IMR-90 (cell line): ENCODE measurements at regions not wholly inside any gene's neighbourhood (a gene's known extent, or its start where the extent isn't known, plus 50 kb on each side); places are given as distances from the start of the nearest gene placed in this dataset.

Source experiments
- ATAC-seq: fragments of 200-7000 bp; cut with Tn5 transposase; 2 replicates; pipeline ENCODE4 v1.9.1; 2020; ENCODE audit warnings: low read depth, mild to moderate bottlenecking, moderate library complexity
- BruUV-seq: library from RNA; stranded (reverse); fragments of 400-500 nt; replicated peaks from 2 replicates; lab custom pipeline; 2021; lab: Mats Ljungman, UMichigan
- CTCF ChIA-PET: fragments of 300-600 bp; formaldehyde crosslinking; extraction: SDS; loops from one replicate; lab custom pipeline; 2021; ENCODE audit warnings: antibody characterized with exemption; lab: Yijun Ruan, JAX
- POLR2A ChIA-PET: fragments of 300-600 bp; sonication (Branson Sonifier 250); formaldehyde crosslinking; loops from one replicate; lab custom pipeline; 2022; ENCODE audit warnings: antibody characterized with exemption; ENCODE audit not compliant: unreplicated experiment; lab: Charles Lee
- DNase-seq: peaks from one replicate; pipeline ENCODE4 v3.0.0; 2013
- H2AFZ ChIP-seq: replicated peaks from 2 replicates; pipeline ENCODE3; 2013; ENCODE audit warnings: low read length, mild to moderate bottlenecking; ENCODE audit not compliant: poor library complexity
- H2AK5ac ChIP-seq: 2 replicates; pipeline ENCODE4 v1.6.1; 2013; ENCODE audit warnings: low read depth, low read length, inconsistent platforms
- H2AK9ac ChIP-seq: replicated peaks from 2 replicates; pipeline ENCODE3; 2013; ENCODE audit warnings: mild to moderate bottlenecking, low read depth, low read length, moderate library complexity; ENCODE audit not compliant: poor library complexity
- H2BK120ac ChIP-seq: 2 replicates; pipeline ENCODE4 v1.6.1; 2013; ENCODE audit warnings: low read depth, low read length, inconsistent platforms
- H2BK15ac ChIP-seq: 3 replicates; pipeline ENCODE4 v1.6.1; 2013; ENCODE audit warnings: low read depth, low read length, inconsistent platforms
- H2BK20ac ChIP-seq: 2 replicates; pipeline ENCODE4 v1.6.1; 2013; ENCODE audit warnings: low read depth, mild to moderate bottlenecking, inconsistent platforms, low read length, moderate library complexity
- H2BK5ac ChIP-seq: 2 replicates; pipeline ENCODE4 v1.6.1; 2013; ENCODE audit warnings: mild to moderate bottlenecking, low read depth, low read length, inconsistent platforms; ENCODE audit not compliant: poor library complexity, severe bottlenecking
- H3K14ac ChIP-seq: replicated peaks from 2 replicates; pipeline ENCODE4 v1.6.1; 2013; ENCODE audit warnings: low read depth, low read length, inconsistent platforms
- H3K18ac ChIP-seq: 2 replicates; pipeline ENCODE4 v1.6.1; 2013; ENCODE audit warnings: low read depth, low read length, control low read depth
- H3K23ac ChIP-seq: 2 replicates; pipeline ENCODE4 v1.6.1; 2013; ENCODE audit warnings: low read depth, low read length, inconsistent platforms
- H3K27ac ChIP-seq: 2 replicates; pipeline ENCODE4 v1.5.1; 2013; ENCODE audit warnings: mild to moderate bottlenecking, control low read depth, low read length; ENCODE audit not compliant: insufficient read depth
- H3K27me3 ChIP-seq: 2 replicates; pipeline ENCODE4 v1.6.1; 2013; ENCODE audit warnings: low read length; ENCODE audit not compliant: control insufficient read depth, insufficient read depth
- H3K36me3 ChIP-seq: 2 replicates; pipeline ENCODE4 v1.6.1; 2013; ENCODE audit warnings: low read length, mixed read lengths; ENCODE audit not compliant: control insufficient read depth, insufficient read depth
- H3K4ac ChIP-seq: 2 replicates; pipeline ENCODE4 v1.6.1; 2013; ENCODE audit warnings: low read depth, low read length, inconsistent platforms
- H3K4me1 ChIP-seq: 2 replicates; pipeline ENCODE4 v1.6.1; 2013; ENCODE audit warnings: low read length, mixed read lengths; ENCODE audit not compliant: control insufficient read depth, insufficient read depth
- H3K4me2 ChIP-seq: 2 replicates; pipeline ENCODE4 v1.6.1; 2013; ENCODE audit warnings: low read depth, mild to moderate bottlenecking, control low read depth, low read length, moderate library complexity
- H3K4me3 ChIP-seq: 2 replicates; pipeline ENCODE4 v1.5.1; 2013; ENCODE audit warnings: low read depth, mild to moderate bottlenecking, control low read depth, low read length, moderate library complexity; ENCODE audit not compliant: insufficient read depth
- H3K56ac ChIP-seq: 2 replicates; pipeline ENCODE4 v1.6.1; 2013; ENCODE audit warnings: low read length, inconsistent platforms; ENCODE audit not compliant: insufficient read depth; ENCODE audit errors: extremely low read depth
- H3K79me1 ChIP-seq, 2 experiments: 2 replicates each; pipeline ENCODE4 v1.6.1; 2013; ENCODE audit warnings: low read length in 2 of 2, inconsistent platforms in 1 of 2, low read depth in 1 of 2
- H3K9ac ChIP-seq: 2 replicates; pipeline ENCODE4 v1.6.1; 2013; ENCODE audit warnings: low read depth, low read length, control low read depth
- H3K9me1 ChIP-seq: 2 replicates; pipeline ENCODE4 v1.6.1; 2013; ENCODE audit warnings: low read length, inconsistent platforms; ENCODE audit not compliant: insufficient read depth
- H3K9me3 ChIP-seq: 2 replicates; pipeline ENCODE4 v1.6.1; 2013; ENCODE audit warnings: low read length; ENCODE audit not compliant: control insufficient read depth, insufficient read depth
- H4K20me1 ChIP-seq: 2 replicates; pipeline ENCODE4 v1.6.1; 2013; ENCODE audit warnings: low read length, inconsistent platforms; ENCODE audit not compliant: insufficient read depth
- H4K5ac ChIP-seq: 2 replicates; pipeline ENCODE4 v1.6.1; 2013; ENCODE audit warnings: mild to moderate bottlenecking, low read depth, low read length, control low read depth
- H4K8ac ChIP-seq, 2 experiments: 2 replicates each; pipeline ENCODE4 v1.6.1; 2013; ENCODE audit warnings: low read depth in 2 of 2, low read length in 2 of 2, control low read depth in 1 of 2, inconsistent platforms in 1 of 2
- H4K91ac ChIP-seq: 2 replicates; pipeline ENCODE4 v1.6.1; 2013; ENCODE audit warnings: low read depth, low read length, inconsistent platforms; ENCODE audit not compliant: insufficient read depth
- CEBPB ChIP-seq: IDR thresholded peaks from 2 replicates; pipeline ENCODE4 v1.6.1; 2012; ENCODE audit warnings: low read depth, low read length, improper control_type of control experiment
- CTCF ChIP-seq: conservative IDR thresholded peaks from 2 replicates; pipeline ENCODE4 v1.5.1; 2012; ENCODE audit warnings: mild to moderate bottlenecking, low read depth, low read length, improper control_type of control experiment
- MAFK ChIP-seq: IDR thresholded peaks from 2 replicates; pipeline ENCODE4 v1.6.1; 2012; ENCODE audit warnings: low read depth, low read length, improper control_type of control experiment
- MXI1 ChIP-seq: IDR thresholded peaks from 2 replicates; pipeline ENCODE4 v1.6.1; 2012; ENCODE audit warnings: low read depth, mild to moderate bottlenecking, low read length, moderate library complexity, borderline replicate concordance
- NFE2L2 ChIP-seq: fragments of 150-350 bp; IDR thresholded peaks from 2 replicates; pipeline ENCODE4 v1.6.1; 2016; ENCODE audit warnings: low read depth, mild to moderate bottlenecking, low read length
- POLR2A ChIP-seq: IDR thresholded peaks from 2 replicates; pipeline ENCODE4 v1.6.1; 2012; ENCODE audit warnings: mild to moderate bottlenecking, low read depth, low read length
- RAD21 ChIP-seq: IDR thresholded peaks from 2 replicates; pipeline ENCODE4 v1.6.1; 2012; ENCODE audit warnings: low read length, improper control_type of control experiment
- RFX5 ChIP-seq: IDR thresholded peaks from 2 replicates; pipeline ENCODE4 v1.8.0; 2012; ENCODE audit warnings: low read depth, mild to moderate bottlenecking, low read length, moderate library complexity
- USF2 ChIP-seq: fragments of 150-350 bp; IDR thresholded peaks from 2 replicates; pipeline ENCODE4 v1.6.1; 2017; ENCODE audit warnings: mild to moderate bottlenecking, antibody characterized with exemption, low read length, low read depth
- dilution Hi-C: fragments of 300-500 bp; cut with HindIII; formaldehyde crosslinking; loops from one replicate; pipeline ENCODE4 v1.14.3; 2018; ENCODE audit warnings: low sequenced_read_pairs; ENCODE audit not compliant: unreplicated experiment
- in situ Hi-C: fragments of 300-500 bp; cut with MboI; formaldehyde crosslinking; loops from 3 replicates; pipeline ENCODE4 v1.14.3; 2019; ENCODE audit warnings: low sequenced_read_pairs, inconsistent platforms, mixed read lengths
- intact Hi-C: fragments of 100-400 bp; cut with micrococcal nuclease; formaldehyde crosslinking; loops from 2 replicates; pipeline ENCODE4 v1.10.0; 2022

GRCh38 chr13:59000770-59001169 is 1163.0 kb downstream of the DIAPH3 start:
- no peak overlapping the region for H3K9ac ChIP-seq
- intact Hi-C loops, result no loop called here
- H3K9me3 ChIP-seq, result no peaks in the 10 kb centered on the region
- H3K4me3 ChIP-seq, result no peak overlapping the region
- no peak overlapping the region for H4K5ac ChIP-seq
- no peaks in the 10 kb centered on the region for H3K4me1 ChIP-seq
- ATAC-seq, result no peak
- H2AFZ ChIP-seq, result no peak overlapping the region
- H3K14ac ChIP-seq, result no peak overlapping the region
- H3K9me1 ChIP-seq, result no peaks in the 10 kb centered on the region
- no peak overlapping the region for H3K4me2 ChIP-seq
- H3K27ac ChIP-seq, result no peak overlapping the region
- no peaks in the 10 kb centered on the region for H3K36me3 ChIP-seq
- POLR2A ChIA-PET, result no interaction called here
- dilution Hi-C loops, result no loop called here
- no peak overlapping the region for H3K4ac ChIP-seq
- H2BK15ac ChIP-seq, result no peak overlapping the region
- H4K91ac ChIP-seq, result no peak overlapping the region
- no peak overlapping the region for H3K56ac ChIP-seq
- no peak overlapping the region for H2BK120ac ChIP-seq
- no TSS peak for BruUV-seq
- no peak overlapping the region for H2BK20ac ChIP-seq
- no peak overlapping the region for H2AK5ac ChIP-seq
- H3K23ac ChIP-seq, result no peak overlapping the region
- no peaks in the 10 kb centered on the region for H3K79me1 ChIP-seq
- in situ Hi-C loops, result no loop called here
- no peak overlapping the region for H3K18ac ChIP-seq
- DNase-seq, result no peak
- H2BK5ac ChIP-seq, result no peak overlapping the region
- TF ChIP-seq NFE2L2 (no peak), USF2 (no peak), MAFK (no peak), POLR2A (no peak), CEBPB (no peak), RAD21 (no peak), RFX5 (no peak), CTCF (no peak), MXI1 (no peak)
- no peak overlapping the region for H2AK9ac ChIP-seq
- CTCF ChIA-PET, result no interaction called here
- no peaks in the 10 kb centered on the region for H3K27me3 ChIP-seq
- no peaks in the 10 kb centered on the region for H4K20me1 ChIP-seq
- no peak overlapping the region for H4K8ac ChIP-seq
